ENCODE measurements at regions not wholly inside any gene's neighbourhood (a gene's known extent, or its start where the extent isn't known, plus 50 kb on each side); places are given as distances from the start of the nearest gene placed in this dataset.

- TF ChIP-seq SIN3A (IDR thresholded peaks at IDR 0.05; ENCODE audit: borderline replicate concordance in 2 of 2, control insufficient read depth in 1 of 2, low read depth in 2 of 2, low read length in 2 of 2) (no peak), EZH2 (IDR thresholded peaks at IDR 0.05; ENCODE audit: borderline replicate concordance, low read depth, low read length) (no peak), FOXM1 (IDR thresholded peaks at IDR 0.05; ENCODE audit: low read depth) (no peak), FOXM1 (CRISPR knock-in tag; IDR thresholded peaks at IDR 0.05; ENCODE audit: low read depth) (no peak), ETV1 (tag; conservative IDR thresholded peaks at IDR 0.05; ENCODE audit: low read depth) (no peak), DPF2 (IDR thresholded peaks at IDR 0.05) (no peak), SREBF2 (CRISPR knock-in tag; IDR thresholded peaks at IDR 0.05) (no peak)
These were observed 233.3 kb downstream of the TINAG start for GRCh38 chr6:54541541-54541940.
